ENCODE measurements at regions not wholly inside any gene's neighbourhood (a gene's known extent, or its start where the extent isn't known, plus 50 kb on each side); places are given as distances from the start of the nearest gene placed in this dataset.

DNA sequence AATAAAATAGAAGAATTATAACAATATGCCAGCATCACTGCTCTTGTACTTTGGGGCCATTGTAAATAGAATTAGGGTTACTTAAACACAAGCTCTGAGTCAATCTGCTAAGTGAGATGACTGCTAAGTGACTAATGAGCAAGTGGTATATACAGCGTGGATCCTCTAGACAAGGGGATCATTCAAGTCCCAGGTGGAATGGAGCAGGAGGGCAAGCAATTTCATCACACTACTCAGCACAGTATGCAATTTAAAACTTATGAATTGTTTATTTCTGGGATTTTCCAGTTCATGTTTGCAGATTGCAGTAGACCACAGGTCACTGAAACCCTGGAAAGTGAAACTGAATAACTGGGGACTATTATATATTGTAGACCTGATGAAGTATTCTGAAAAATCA is 235.3 kb downstream of the BTBD3 start:
- H3K4me3 ChIP-seq (ENCODE audit: low read depth, poor library complexity, severe bottlenecking), result no peak overlapping the region
- WGBS, 2 donors, result 83 to 91% methylated on average over 1 of the region's 1 CpG

DNA sequence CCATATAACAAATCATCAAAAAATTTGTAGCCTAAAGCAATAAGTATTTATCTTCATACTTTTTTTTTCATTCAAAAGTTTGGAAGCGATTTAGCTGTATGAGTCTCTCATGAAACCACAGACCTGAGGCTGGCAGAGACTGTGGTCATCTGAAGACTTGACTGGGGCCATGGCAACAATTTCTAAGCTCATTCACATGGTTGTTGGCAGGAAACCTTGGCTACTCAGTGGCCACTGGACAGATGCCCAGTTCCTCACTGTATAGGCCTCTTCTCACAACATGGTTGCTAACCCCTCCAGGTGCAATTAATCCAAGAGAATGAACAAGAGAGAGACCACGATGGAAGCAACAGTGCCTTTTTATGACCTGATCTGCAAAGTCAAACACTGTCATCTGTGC is 235.9 kb downstream of the BTBD3 start:
- WGBS, 2 donors, result 59 to 81% methylated on average over 2 of the region's 2 CpGs
- intact Hi-C loops (cut with DNase I; ENCODE audit: low total_unique reads), result no loop called here
- TF ChIP-seq POLR2A (IDR thresholded peaks at IDR 0.05), result no peak
- TF ChIP-seq, protein P1, sequence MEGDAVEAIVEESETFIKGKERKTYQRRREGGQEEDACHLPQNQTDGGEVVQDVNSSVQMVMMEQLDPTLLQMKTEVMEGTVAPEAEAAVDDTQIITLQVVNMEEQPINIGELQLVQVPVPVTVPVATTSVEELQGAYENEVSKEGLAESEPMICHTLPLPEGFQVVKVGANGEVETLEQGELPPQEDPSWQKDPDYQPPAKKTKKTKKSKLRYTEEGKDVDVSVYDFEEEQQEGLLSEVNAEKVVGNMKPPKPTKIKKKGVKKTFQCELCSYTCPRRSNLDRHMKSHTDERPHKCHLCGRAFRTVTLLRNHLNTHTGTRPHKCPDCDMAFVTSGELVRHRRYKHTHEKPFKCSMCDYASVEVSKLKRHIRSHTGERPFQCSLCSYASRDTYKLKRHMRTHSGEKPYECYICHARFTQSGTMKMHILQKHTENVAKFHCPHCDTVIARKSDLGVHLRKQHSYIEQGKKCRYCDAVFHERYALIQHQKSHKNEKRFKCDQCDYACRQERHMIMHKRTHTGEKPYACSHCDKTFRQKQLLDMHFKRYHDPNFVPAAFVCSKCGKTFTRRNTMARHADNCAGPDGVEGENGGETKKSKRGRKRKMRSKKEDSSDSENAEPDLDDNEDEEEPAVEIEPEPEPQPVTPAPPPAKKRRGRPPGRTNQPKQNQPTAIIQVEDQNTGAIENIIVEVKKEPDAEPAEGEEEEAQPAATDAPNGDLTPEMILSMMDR (IDR thresholded peaks at IDR 0.05), result no peak
- H3K4me3 ChIP-seq (ENCODE audit: low read depth, poor library complexity, severe bottlenecking), result no peak overlapping the region
- no peak for DNase-seq (ENCODE audit: low spot score in 2 of 2)

More for the DNA sequence above, 235.3 kb downstream of the BTBD3 start:
- intact Hi-C loops (cut with DNase I; ENCODE audit: low total_unique reads), result no loop called here
- TF ChIP-seq POLR2A (IDR thresholded peaks at IDR 0.05), result no peak
- TF ChIP-seq, protein P1 (IDR thresholded peaks at IDR 0.05), result no peak
- no peak for DNase-seq (ENCODE audit: low spot score in 2 of 2)

DNA sequence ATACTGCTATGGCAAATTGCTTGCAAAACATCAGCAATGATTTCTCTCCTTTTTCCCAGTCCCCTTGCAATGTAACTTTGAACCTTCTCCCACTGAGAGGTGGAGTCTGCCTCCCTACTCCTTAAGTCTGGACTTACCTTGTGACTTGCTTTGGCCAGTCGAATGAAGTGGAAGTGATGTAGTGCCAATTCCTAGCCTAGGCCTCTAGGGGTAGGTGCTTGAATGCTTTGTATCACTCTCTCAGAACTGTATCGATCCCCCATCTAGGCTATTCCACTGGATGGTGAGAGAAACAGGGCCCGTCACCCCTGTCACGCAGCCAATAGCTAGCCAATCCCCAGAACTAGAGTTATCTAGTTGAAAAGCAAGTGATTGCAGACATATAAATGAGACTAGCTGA is 238.6 kb downstream of the BTBD3 start:
- no peak for DNase-seq (ENCODE audit: low spot score in 2 of 2)
- WGBS, 2 donors, result 96% methylated on average over 4 of the region's 4 CpGs
- intact Hi-C loops (cut with DNase I; ENCODE audit: low total_unique reads), result no loop called here
- no peak for TF ChIP-seq POLR2A (IDR thresholded peaks at IDR 0.05)
- TF ChIP-seq, protein P1 (IDR thresholded peaks at IDR 0.05), result no peak
- no peak overlapping the region for H3K4me3 ChIP-seq (ENCODE audit: low read depth, poor library complexity, severe bottlenecking)

DNA sequence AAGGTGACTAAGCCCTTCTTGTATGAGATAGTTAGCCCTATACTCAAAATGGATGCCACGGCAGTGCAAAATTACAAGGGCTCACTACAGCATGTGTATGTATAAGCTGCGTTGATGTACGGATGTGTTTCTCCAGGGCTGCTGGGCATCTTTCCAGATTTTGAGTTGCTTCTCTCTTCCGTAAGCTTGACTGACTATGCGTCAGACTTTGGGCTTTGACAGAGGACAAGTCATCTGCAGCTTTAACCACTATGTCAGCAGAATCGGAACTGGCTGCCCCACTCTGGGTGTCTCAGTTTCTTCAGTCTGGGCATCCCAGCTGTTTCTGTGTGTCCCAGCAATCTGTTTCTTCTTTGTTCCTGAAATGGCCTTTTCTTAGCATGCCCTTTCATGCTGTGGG is 241.6 kb downstream of the BTBD3 start:
- peak in 1 of 2 donors; percentile 76 for DNase-seq (ENCODE audit: low spot score in 2 of 2)
- no peak overlapping the region for H3K4me3 ChIP-seq (ENCODE audit: low read depth, poor library complexity, severe bottlenecking)
- WGBS, 2 donors, result 86 to 87% methylated on average over 6 of the region's 6 CpGs
- intact Hi-C loops (cut with DNase I; ENCODE audit: low total_unique reads), result no loop called here
- TF ChIP-seq POLR2A (IDR thresholded peaks at IDR 0.05), result no peak
- TF ChIP-seq, protein P1 (IDR thresholded peaks at IDR 0.05), result no peak

DNA sequence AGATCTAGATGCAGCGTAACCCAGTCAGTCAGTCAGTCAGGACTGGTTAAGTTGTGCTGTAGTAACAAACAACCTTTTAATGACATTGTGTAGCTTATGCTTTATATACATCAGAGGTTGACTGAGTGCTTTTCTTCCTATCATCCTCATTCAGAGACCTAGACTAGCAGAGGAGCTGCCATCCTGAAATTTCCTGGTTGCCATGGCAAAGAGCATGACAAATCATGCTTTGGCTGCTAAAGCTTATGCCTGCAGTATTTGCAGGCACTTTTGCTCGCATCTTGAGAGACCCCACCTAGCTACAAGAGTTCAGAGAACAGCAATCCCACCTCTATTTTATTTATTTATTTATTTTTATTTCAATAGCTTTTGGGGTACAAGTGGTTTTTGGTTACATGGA is 244.0 kb downstream of the BTBD3 start:
- TF ChIP-seq POLR2A (IDR thresholded peaks at IDR 0.05), result no peak
- TF ChIP-seq, protein P1 (IDR thresholded peaks at IDR 0.05), result no peak
- intact Hi-C loops (cut with DNase I; ENCODE audit: low total_unique reads), result no loop called here
- 78 to 85% methylated on average over 2 of the region's 2 CpGs for WGBS, 2 donors
- no peak for DNase-seq (ENCODE audit: low spot score in 2 of 2)
- H3K4me3 ChIP-seq (ENCODE audit: low read depth, poor library complexity, severe bottlenecking), result no peak overlapping the region

DNA sequence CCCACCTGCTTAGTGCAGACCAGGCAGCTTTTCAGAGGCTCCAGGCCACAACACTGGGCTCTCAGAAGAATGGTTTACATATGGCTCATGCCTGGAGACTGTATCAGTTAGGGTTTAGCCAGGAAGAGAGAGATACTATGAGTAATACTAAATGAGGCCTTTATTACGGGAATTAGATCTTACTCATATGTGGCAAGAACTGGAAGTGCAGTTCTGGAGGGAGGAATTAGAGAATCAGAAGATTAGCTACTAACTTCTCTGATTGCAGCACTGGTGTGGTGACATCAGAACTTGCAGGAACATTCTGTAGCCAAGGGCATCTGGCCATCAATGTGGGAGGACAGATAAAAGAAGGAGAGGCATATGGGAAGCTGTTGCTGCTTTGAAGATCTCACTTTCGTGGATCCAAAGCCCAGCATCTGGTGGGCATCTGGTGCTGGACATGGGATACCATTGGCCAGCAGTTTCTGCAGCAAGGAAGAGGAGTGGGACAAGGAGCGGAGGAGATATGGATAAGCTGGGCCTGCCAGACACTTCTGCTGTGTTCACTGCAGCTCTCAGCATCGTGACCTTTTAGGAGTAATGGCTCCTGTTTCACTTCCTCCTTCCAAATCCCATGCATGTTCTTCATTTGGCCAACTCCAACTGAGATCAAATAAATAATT is 248.5 kb downstream of the BTBD3 start:
- intact Hi-C loops (cut with DNase I; ENCODE audit: low total_unique reads), result no loop called here
- no peak for TF ChIP-seq POLR2A (IDR thresholded peaks at IDR 0.05)
- TF ChIP-seq, protein P1 (IDR thresholded peaks at IDR 0.05), result no peak
- WGBS, 2 donors, result 62 to 66% methylated on average over 4 of the region's 4 CpGs
- DNase-seq (ENCODE audit: low spot score in 2 of 2), result peak in 1 of 2 donors; percentile 22
- H3K4me3 ChIP-seq (ENCODE audit: low read depth, poor library complexity, severe bottlenecking), result no peak overlapping the region

All from lower leg skin (tissue), 4 donors.